Karpas-422 (cell line): ENCODE measurements at regions not wholly inside any gene's neighbourhood (a gene's known extent, or its start where the extent isn't known, plus 50 kb on each side); places are given as distances from the start of the nearest gene placed in this dataset. TPM values are rescaled to one million over a fixed set of nuclear protein-coding genes. Genes with fewer than 3 reads are reported as not detected.
"Not testable (repeated sequence)": the region's sequence is repeated elsewhere in the genome, so short reads cannot be mapped to it uniquely, and the experiment has no call there.

Experiments used
- DNase-seq: peaks from one replicate; pipeline ENCODE4 v3.0.0-alpha.2; 2015
- H2AFZ ChIP-seq: fragments of 200-600 bp; sonication (generic); 2 replicates; pipeline ENCODE4 v1.6.1; 2014; ENCODE audit warnings: antibody characterized with exemption, low read length, mixed read lengths
- H3K27ac ChIP-seq: fragments of 200-600 bp; sonication (generic); 2 replicates; pipeline ENCODE4 v1.5.1; 2014; ENCODE audit warnings: mild to moderate bottlenecking, low read length, moderate library complexity
- H3K27me3 ChIP-seq: fragments of 200-600 bp; sonication (generic); 2 replicates; pipeline ENCODE4 v1.6.1; 2014; ENCODE audit warnings: low read length, mixed read lengths
- H3K36me3 ChIP-seq: fragments of 200-600 bp; sonication (generic); 2 replicates; pipeline ENCODE4 v1.6.1; 2014; ENCODE audit warnings: low read length, mixed read lengths; ENCODE audit not compliant: insufficient read depth
- H3K4me1 ChIP-seq: fragments of 200-600 bp; sonication (generic); 2 replicates; pipeline ENCODE4 v1.6.1; 2014; ENCODE audit warnings: mild to moderate bottlenecking, low read length, mixed read lengths
- H3K4me2 ChIP-seq: fragments of 200-600 bp; sonication (generic); 2 replicates; pipeline ENCODE4 v1.6.1; 2014; ENCODE audit warnings: low read length, low read depth, mild to moderate bottlenecking; ENCODE audit not compliant: poor library complexity, severe bottlenecking
- H3K4me3 ChIP-seq: fragments of 200-600 bp; sonication (generic); 2 replicates; pipeline ENCODE4 v1.5.1; 2014; ENCODE audit warnings: mild to moderate bottlenecking, antibody characterized with exemption, low read length, mixed read lengths
- H3K79me2 ChIP-seq: fragments of 200-600 bp; sonication (generic); 2 replicates; pipeline ENCODE4 v1.6.1; 2014; ENCODE audit warnings: mild to moderate bottlenecking, low read length, mixed read lengths
- H3K9ac ChIP-seq: fragments of 200-600 bp; sonication (generic); 2 replicates; pipeline ENCODE4 v1.6.0; 2014; ENCODE audit warnings: low read length
- H3K9me2 ChIP-seq: fragments of 200-600 bp; sonication (generic), shearing (Covaris generic); replicated peaks from 2 replicates; pipeline ENCODE4 v1.6.0; 2014; ENCODE audit warnings: mild to moderate bottlenecking, low read length, moderate library complexity; ENCODE audit not compliant: insufficient read depth
- H3K9me3 ChIP-seq: fragments of 300-700, 200-600 bp; sonication (generic); 2 replicates; pipeline ENCODE4 v1.6.1; 2014; ENCODE audit warnings: low read length, mixed read lengths
- H4K20me1 ChIP-seq: fragments of 200-600 bp; sonication (generic); 2 replicates; pipeline ENCODE4 v1.6.1; 2014; ENCODE audit warnings: mild to moderate bottlenecking, antibody characterized with exemption, low read length, low read depth; ENCODE audit not compliant: insufficient read depth
- small RNA-seq: library from RNA; depleted of rRNA; stranded (forward); fragments of <200 nt; gene quantifications from one replicate; pipeline ENCODE3, GENCODE V24; 2014

- H3K27ac ChIP-seq, H3K36me3 ChIP-seq, H4K20me1 ChIP-seq, H3K9me2 ChIP-seq, H3K4me3 ChIP-seq, H3K9ac ChIP-seq, H2AFZ ChIP-seq, DNase-seq, H3K4me1 ChIP-seq, H3K79me2 ChIP-seq, H3K27me3 ChIP-seq, H3K9me3 ChIP-seq, H3K4me2 ChIP-seq: not testable (repeated sequence)
Measured at GRCh38 chr9:97103613-97104383, 64.9 kb upstream of the CTSV start.

- H3K4me2 ChIP-seq, H3K4me1 ChIP-seq, H3K9me2 ChIP-seq, DNase-seq, H3K79me2 ChIP-seq, H2AFZ ChIP-seq, H3K36me3 ChIP-seq, H3K27ac ChIP-seq, H3K9ac ChIP-seq, H4K20me1 ChIP-seq, H3K27me3 ChIP-seq, H3K9me3 ChIP-seq, H3K4me3 ChIP-seq: not testable (repeated sequence)
Measured at GRCh38 chr9:97099540-97099939, 60.6 kb upstream of the CTSV start.

GRCh38 chr9:97096793-97097192 is 57.9 kb upstream of the CTSV start:
- Histone ChIP-seq H3K4me1 (no peaks in the 10 kb centered on the region), H3K27ac (no peak overlapping the region), H3K9ac (no peak overlapping the region), H2AFZ (no peak overlapping the region), H3K4me2 (no peak overlapping the region), H3K9me3 (no peaks in the 10 kb centered on the region), H3K79me2 (no peaks in the 10 kb centered on the region), H4K20me1 (no peaks in the 10 kb centered on the region), H3K9me2 (no peaks in the 10 kb centered on the region), H3K36me3 (no peaks in the 10 kb centered on the region), H3K4me3 (no peak overlapping the region), H3K27me3 (no peaks in the 10 kb centered on the region)
- no peak for DNase-seq

- not testable (repeated sequence) for DNase-seq, H3K4me3 ChIP-seq, H3K4me1 ChIP-seq, H3K79me2 ChIP-seq, H3K9me3 ChIP-seq, H2AFZ ChIP-seq, H3K27me3 ChIP-seq, H4K20me1 ChIP-seq, H3K27ac ChIP-seq, H3K4me2 ChIP-seq, H3K9me2 ChIP-seq, H3K36me3 ChIP-seq, H3K9ac ChIP-seq
Measured at GRCh38 chr9:97089361-97089760, 50.4 kb upstream of the CTSV start.

Small RNA genes in the stretch of these regions (small RNA-seq; reads per million reads assigned to genes)
- not detected for gene RNU6-798P
